GM19455 (cell line): ENCODE measurements at regions not wholly inside any gene's neighbourhood (a gene's known extent, or its start where the extent isn't known, plus 50 kb on each side); places are given as distances from the start of the nearest gene placed in this dataset.

Source experiments
- ATAC-seq: cut with Tn5 transposase; IDR thresholded peaks from one replicate; pipeline ENCODE4 v1.9.1; 2021; ENCODE audit not compliant: unreplicated experiment

DNA sequence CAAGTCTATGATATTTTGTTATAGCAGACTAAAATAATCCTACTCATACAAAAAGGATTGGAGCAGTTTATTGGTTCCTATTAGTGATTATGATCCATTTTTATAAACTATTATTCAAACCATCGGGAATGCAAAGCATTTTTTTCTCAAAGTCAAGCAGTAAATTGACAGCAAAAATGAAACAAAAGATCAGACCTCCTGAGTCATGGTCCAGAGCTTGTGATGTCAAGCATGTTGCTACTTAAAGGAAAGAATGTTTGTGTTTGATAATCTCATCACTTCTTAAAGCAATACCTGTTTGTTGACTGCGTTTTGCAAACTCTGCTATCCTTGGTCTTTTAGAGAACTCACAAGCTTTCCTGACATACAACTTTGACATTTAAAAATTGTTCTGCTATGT is 204.4 kb downstream of the SAMD5 start:
- no peak for ATAC-seq

DNA sequence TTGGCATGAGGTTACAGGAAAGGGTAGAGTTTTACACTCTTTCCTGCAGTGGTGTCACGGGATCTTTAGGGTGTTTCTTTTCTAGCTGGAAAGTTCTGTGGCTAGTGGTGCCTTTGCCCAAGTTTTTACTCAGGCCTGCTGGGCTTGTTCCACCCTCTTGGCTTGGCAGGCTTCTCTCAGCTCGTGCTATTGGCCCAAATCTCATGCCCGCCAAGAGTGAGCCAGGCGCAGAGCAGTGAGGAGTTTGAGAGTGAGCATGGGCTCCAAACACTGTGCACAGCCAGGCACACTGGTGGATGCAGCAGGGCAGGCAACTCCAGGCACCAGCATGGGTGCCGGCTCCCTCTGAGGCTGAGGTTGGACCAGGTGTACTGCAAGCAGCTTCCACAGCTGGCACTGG is 206.5 kb downstream of the SAMD5 start:
- no peak for ATAC-seq

DNA sequence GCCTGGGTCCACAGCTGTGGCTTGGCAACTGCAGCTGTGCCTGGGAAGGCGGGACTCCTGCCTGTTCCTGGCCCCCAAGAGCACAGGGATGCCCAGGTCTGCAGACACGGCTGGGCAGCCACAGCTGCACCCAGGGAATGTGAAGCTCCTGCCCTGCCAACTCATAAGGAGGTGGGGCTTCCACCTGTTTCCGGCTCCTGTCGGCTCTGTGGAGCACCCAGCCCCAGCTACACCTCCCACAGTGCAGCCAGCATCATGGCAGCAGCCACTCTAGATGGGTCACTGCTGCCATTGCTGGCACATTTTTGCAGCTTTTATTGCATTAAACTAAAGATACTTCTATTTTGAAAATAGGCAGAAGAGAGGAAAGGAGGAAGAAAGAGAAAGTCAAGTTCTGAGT is 207.9 kb downstream of the SAMD5 start:
- no peak for ATAC-seq

DNA sequence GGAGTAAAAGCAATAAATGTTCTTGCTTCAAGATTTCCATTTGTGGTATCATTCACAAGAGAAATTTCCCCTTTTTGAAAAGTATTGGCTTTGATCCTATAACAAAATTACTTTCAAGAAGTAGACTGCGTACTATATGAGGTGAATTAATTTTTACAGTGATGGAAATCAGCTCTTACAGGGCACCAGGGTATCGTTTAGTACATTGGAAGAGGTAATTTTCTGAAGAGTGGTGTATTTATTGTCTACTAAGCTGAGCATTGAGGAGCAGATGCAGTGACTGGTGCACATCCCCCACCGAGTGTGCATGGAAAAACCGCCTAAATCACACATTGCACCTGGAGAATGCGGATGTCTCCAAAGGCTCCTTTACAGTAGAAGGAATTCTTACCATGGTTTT is 209.5 kb downstream of the SAMD5 start:
- ATAC-seq: no peak

DNA sequence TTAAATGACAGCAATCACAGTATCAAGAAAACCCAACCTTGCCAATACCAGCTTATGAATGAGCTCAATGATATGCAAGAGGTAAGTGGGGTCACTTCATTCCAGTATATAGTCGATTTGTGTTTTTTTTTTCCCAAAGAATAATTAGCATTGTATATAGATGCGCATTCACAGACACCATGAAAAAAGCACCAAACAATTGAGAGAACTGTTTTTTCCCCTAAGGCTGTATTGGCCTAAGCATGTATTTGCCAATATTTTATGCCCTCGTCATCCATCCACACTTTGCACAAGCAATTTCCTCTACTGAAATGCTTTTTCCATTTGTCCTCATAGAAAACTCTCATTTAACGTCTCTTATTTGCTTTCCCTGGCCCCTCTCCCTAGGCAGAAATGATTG is 213.7 kb downstream of the SAMD5 start:
- ATAC-seq: no peak

DNA sequence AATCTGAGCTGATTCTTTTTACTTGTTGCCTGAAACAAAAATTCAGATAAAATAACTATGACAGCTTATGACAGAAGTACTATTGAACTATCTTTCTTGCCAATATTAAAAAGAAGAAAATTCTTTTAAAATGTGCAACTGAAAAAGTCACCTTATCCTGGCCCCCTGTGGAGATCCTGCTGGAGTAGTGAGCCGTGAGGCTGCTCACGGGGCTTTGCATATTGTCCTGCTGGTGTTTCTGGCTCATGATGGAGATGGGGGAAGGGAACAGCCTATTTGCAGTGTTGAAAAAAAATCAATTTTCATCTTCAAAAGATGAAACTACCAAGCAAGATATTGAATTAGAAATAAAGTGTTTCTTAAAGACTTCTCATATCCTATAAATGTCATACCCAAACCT is 216.0 kb downstream of the SAMD5 start:
- no peak for ATAC-seq

DNA sequence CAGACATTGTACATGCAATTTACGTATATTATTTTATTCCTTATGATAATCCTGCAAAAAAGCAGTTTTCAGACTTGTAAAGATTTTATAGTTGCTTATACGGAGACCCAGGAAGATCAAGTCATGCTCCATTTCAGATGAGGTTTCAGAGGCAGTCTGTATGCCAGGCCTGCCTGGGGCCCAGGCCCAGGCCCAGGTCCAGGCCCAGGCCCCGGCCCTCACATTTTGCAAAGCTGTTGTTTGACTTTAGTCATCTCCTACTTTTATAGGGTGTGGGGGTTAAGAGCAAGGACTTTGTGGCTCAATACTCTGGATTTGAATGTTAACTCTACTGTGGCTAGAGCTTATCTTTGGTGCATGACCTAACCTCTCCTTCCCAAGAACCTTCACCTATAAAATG is 217.9 kb downstream of the SAMD5 start:
- ATAC-seq: no peak

DNA sequence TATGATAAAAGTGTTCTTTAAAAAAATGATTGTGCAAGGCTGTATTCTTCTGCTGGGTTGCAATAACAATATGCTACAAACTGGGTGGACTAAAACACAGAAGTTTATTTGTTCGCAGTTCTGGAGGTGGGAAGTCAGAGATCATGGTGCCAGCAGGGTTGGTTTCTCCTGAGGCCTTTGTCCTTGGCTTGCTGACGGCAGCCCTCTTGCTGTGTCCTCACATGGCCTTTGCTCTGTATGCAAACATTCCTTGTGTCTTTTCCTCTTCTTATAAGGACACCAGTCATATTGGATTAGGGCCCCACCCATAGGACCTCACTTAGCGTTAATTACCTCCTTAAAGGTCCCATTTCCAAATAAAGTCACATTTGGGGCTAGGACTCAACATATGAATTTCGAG is 220.4 kb downstream of the SAMD5 start:
- ATAC-seq: no peak

DNA sequence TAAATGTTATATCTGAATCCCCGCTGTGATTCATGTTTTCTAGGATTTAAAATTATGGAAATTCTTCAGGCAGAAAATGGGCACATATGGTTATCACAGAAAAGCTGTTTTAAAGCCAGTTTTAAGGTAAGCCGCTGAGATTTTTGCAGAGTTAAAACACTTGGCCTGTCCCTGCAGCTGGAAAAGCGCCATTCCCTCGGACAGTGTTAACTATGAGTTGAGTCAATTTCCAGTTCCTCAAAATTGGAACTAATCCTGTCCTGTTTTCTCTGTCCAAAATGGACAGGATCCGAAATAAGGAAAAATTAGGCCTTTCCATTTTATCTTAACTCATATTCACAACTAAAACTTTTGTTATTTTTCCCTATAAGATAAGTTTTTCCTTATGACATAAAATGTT is 225.2 kb downstream of the SAMD5 start:
- no peak for ATAC-seq

DNA sequence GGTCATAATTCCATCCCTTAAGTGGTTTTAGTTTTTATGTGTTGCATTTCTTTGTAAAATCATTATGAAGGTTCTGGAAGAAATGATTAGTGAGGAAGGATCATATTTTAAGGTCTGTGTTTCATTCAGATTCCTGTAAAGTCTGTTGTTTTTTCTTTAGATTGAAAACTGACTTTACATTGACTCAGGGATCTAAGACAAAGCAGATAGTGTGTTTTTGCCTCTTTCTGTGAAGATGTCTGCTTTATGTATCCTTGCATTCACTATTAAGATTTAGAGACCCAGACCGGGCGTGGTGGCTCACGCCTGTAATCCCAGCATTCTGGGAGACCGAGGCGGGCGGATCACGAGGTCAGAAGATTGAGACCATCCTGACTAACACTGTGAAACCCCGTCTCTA is 225.7 kb downstream of the SAMD5 start:
- ATAC-seq: no peak

DNA sequence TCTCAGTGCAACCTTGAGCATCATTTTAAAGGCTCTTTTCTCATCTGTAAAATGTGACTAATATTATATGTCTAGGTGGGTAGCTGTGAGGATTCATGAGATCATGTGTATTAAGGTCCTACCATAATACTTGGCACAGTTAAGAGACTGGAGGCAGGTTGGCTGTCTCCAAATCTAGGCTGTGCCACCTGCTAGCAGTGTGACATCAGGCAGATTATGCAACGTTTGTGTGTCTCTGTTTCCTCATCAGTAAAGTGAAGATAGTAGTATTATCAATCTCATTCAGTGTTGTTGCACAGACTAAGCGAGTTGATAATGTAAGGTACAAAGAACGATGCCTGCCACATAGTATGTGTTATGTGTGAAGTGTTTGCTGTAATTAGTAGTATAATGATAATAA is 227.4 kb downstream of the SAMD5 start:
- ATAC-seq: no peak

DNA sequence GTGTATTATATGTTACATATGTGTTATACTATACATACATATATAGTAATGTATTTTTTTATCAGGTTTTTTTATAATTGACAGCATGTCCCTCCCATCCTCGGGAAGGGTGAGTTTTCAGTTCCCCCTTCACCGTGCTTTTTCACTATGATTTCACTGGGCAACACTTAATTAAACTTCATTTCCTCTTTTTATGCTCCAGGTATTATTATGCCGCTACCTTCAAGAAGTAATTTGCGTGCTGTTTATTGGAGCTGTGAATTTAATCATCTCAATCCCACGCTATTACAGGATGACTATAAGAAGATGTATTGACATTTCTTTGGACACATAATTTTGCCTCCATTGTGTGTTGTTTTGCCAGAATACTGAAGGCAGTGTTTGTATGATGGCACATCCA is 228.6 kb downstream of the SAMD5 start:
- no peak for ATAC-seq

DNA sequence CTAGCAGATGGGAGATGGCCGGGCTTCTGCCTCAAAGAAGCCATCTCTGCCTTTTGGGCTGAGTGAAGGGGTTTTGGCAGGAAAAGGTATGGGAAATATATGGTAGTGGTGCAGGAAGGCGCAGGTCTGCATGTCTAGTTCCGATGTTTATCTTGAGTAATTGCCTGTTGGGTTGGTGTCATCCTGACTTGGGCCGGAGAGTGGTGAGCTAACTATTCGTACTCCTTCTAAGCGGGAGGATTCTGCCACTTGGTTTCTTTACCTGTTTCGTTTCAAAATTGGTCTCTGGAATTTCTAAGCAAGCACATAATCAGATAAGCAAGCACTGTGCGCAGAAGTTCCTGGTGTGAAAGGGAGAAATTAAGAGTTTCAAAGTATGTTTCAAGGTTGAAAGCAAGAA is 229.6 kb downstream of the SAMD5 start:
- no peak for ATAC-seq

DNA sequence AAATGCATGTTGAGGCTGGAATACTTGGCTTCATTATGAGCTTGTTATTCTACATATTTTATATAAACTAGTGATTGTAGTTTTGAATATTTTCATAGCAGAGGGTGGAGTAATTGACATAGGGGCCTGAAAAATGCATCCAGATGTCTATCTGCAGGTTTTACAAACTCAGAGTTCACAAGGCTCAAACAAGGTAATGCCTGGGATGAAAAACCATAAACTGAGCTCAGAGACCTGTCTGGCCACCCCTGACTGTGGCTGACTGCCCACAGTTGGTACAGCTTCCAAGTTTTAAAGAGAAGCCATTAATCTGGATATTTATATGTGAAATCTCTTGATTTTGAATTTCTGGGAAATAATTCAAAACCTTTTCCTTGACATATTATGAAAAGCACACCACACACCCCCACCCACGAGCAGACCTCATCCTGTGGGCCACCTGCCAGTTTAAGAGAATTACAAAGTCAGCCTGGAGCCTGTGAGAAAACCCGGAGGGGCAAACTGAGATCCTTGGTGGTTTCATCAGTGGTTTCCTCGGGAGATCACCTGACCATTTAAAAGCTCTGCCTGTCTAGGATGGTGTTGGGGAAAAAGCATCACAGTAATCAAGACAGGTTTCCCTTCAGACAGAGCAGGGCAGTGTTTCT is 230.1 kb downstream of the SAMD5 start:
- ATAC-seq: no peak

DNA sequence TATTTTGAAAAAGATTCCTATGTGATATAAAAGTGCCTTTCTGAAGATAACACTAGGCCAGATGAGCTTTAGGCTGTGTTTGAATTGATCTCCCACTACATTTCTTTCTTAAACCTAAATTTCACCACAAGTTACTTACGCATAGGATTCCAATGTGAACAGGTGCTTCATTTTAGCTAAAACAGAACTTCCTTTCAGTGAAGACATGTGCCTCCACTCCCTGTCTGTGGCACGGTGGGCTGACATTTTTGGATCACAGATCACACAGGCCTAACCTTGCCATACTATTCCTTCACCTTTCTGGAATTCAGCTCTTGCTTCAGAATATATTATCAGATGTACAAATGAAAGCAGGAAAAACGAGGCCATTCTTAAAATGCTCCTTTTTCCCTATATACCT is 231.8 kb downstream of the SAMD5 start:
- no peak for ATAC-seq

DNA sequence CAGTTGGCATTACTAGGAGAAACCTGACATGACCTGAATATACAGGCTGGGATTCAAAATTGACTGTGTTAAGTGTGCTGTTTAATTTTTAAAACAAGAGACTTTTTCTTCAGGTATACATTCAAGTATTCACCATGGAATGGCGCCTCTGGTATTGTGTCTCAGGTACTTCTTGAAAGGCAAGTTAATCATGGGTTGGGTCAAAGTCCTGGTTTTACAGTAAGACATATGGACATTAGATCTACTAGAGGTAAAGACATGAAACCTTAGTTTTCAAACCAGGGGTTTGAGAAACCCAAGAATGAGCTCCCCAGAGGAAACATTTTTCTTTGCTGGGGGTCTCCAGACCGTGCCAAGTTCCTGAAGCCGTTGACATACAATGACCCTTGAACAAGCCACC is 232.4 kb downstream of the SAMD5 start:
- ATAC-seq: no peak

DNA sequence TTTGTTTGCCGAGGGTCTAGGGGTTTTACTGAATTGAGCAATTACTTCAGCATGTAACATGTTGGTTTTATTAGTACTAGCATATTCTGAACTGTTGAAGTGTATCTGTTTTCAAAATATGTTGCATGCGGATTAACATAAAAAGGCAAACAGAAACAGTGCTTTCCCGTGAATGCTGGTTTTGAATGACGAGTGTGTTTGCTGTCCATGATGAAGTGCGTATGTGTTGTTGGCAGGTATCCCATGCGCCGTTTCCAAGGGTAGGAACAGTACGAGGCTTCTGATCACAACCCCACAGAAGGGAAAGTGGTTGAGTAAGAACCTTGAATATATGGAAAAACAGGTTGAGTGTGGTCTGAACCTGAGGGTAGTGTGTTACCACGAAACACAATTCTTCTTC is 232.9 kb downstream of the SAMD5 start:
- no peak for ATAC-seq

DNA sequence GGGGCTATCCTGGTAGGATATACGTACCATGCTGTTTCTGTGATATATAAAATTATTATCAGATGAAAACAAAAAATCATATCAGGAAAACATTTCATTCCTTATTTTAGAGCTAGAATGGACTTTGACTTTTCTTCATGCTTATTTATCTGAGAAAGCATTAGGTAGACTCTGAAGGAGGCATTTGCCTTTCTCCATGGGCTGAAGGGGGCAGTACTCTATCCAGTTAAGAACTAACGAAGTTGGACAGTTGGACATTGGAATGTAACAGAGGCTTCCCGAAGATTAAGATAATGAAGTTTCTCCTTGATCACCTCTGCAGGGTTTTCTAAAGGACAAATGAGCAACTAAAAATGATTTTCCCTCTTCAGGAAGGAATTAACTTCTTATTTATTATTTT is 233.9 kb downstream of the SAMD5 start:
- no peak for ATAC-seq

DNA sequence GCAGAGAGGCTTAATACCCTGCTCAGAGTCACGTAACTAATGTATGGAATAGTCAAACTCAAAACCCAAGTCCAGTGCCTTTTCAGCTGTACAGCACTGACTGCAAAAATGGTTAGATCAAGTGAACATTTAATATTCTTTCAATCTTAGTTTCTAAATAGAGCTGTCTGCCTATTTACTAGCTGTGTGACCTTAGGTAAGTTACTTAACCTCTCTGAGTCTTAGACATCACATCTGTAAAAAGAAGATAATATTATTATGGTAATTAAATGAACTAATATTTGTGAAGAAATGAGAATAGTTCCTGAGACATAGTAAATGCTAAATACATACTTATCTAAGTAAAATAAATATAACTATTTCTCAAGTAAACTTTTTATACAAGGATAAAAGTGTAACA is 235.5 kb downstream of the SAMD5 start:
- ATAC-seq: no peak

DNA sequence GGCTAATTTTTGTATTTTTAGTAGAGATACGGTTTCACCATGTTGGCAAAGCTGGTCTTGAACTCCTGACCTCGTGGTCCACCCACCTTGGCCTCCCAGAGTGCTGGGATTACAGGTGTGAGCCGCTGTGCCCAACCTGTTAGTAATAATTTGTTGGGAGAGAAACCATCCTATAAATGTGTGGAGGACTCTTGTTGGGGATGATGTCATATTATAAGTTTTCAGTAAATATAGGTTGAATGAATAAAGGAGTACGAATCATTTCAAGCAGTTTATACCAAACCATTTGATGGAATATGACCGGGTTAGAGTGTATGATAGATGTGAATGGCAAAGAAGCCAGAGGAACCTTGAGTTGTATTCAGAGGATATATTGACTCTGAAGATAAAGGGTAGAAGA is 240.8 kb downstream of the SAMD5 start:
- no peak for ATAC-seq

DNA sequence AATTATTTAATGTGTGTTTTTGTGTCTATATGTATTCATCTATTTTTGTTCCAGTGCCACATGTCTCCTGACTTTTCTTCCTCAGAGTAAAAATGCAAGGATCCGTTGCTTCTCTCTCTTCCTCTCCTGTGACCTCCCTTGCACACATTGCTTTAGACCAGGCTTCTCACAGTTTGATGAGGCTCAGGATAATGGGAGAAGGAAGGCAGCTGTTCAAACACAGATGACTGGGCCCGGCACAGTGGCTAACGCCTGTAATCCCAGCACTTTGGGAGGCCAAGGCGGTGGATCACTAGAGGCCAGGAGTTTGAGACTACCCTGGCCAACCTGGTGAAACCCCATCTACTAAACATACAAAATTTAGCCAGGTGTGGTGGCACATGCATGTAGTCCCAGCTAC is 241.9 kb downstream of the SAMD5 start:
- ATAC-seq: no peak

DNA sequence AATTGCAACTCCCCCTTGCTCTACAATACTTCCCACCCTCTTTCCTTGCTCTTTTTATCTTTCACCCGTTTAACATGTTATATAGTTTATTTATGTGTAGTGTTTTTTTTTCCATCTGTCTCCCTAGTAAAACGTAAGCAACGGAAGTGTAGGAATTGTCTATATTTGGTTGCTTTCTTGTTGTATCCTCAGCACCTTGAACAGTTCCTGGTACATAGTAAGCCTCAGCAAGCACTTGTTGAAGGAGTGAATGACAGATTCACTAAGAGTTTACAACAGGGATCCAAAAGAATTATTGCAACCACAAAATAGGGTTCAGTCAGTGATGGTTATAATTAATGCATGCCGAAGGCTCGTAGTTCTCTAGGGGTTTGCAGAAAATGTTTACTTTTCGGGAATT is 242.7 kb downstream of the SAMD5 start:
- ATAC-seq: no peak

DNA sequence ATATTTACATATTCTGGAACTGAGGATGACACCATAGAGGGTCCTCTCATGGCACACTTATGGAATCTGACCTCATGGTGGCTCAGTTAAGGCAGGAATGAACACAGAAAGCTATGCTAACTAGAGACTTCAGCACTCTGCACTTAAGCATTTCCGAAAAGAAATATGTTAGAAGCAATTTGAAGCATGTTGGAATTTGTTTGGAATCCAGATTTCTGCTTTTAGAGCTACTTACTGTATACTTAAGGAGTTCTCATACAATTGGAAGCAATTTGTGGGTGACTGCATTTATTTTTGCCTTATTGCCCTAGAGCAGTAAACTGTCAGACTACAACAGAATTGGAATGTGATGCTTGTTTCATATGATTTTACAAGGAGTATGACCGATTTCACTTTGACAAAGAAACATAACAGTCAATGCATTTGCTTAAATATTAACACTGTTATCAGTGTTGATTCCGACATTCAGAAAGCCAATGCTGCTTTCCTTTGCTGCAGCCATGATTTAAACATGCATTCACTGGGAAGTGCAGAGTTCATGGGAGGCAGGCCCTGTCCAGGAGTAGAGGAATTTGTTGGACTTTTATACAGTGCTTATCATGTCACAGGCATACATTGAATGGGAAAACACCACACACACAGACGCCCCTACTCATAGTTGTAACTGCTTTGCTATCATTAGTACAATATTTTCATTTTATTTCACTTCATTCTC is 244.4 kb downstream of the SAMD5 start:
- ATAC-seq: no peak
